ENCODE measurements at regions not wholly inside any gene's neighbourhood (a gene's known extent, or its start where the extent isn't known, plus 50 kb on each side); places are given as distances from the start of the nearest gene placed in this dataset.
A peak's percentile ranks its signal among the peaks of the same experiment; 100 is the strongest.

DNA sequence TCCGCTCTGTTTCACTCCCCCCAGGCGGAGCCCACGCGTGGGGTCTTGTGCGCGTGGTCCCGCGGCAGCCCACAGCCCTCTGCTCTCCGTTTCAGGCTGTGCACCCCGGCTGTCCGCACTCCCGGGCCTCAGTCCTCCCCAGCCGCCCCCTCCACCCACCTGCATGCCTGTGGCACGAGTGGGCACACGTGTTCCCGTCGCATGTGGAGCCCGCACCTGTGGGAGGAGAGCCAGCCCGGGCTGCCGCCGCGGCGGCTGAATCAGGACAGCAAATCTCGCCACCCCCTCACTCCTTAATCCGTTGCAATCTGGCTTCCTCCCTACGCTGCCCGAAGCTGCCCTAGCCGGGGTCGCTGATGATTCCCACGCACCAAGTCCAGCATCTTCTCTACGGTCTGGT is 69.9 kb upstream of the GRIN2A start:
- no peak for TF ChIP-seq CTCF (IDR thresholded peaks at IDR 0.05)

- TF ChIP-seq CTCF (IDR thresholded peaks at IDR 0.05): no peak
These were observed 71.2 kb upstream of the GRIN2A start for GRCh38 chr16:10253409-10253808.

- TF ChIP-seq CTCF (IDR thresholded peaks at IDR 0.05): no peak
These were observed 73.5 kb upstream of the GRIN2A start for GRCh38 chr16:10255728-10256127.

DNA sequence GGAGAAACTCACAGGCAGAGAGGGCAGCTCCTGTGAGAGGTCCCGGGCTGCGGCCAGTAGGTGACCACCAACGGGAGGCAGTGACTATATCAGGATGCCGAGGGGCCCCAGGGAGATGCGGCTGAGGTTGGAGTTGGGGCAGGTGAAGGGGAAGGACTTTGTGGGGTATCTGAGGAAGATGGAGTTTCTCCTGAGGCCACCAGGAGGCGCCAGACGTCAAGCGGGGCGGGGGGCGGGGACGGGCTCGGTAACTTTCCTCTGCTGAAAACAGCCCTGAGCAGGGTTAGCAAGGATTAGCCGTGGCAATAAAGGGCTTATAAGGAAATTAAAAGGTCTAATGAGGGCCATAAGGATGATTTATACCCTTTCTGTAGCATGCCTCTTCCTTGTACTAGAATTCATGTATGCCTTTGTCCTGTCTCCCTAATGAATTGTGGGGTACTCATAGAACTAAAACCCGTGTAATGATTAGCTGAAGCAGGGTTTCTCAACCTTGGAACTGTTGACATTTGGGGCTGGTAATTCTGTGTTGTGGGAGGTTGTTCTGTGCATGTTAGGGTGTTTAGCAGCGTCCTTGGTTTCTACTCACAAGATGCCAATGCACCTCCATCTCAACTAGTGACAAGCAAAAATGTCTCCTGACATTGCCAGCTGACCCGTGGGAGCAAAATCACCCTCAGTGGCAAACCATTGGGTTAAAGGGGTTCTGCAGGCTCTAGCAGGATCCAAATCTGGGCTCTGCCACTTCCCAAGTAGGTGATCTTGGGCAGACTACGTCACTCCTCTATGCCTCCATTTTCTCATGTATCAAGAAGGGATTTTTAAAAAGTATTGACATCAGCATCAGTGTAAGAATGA is 74.8 kb upstream of the GRIN2A start:
- TF ChIP-seq CTCF (IDR thresholded peaks at IDR 0.05): peak; percentile 77

GRCh38 chr16:10261077-10261476 is 78.8 kb upstream of the GRIN2A start:
- no peak for TF ChIP-seq CTCF (IDR thresholded peaks at IDR 0.05)

- no peak for TF ChIP-seq CTCF (IDR thresholded peaks at IDR 0.05)
These were observed 80.3 kb upstream of the GRIN2A start for GRCh38 chr16:10262377-10263132.

- no peak for TF ChIP-seq CTCF (IDR thresholded peaks at IDR 0.05)
These were observed 83.8 kb upstream of the GRIN2A start for GRCh38 chr16:10265770-10266615.

All from LNCAP (cell line).